ENCODE measurements at regions not wholly inside any gene's neighbourhood (a gene's known extent, or its start where the extent isn't known, plus 50 kb on each side); places are given as distances from the start of the nearest gene placed in this dataset.
"Not testable (repeated sequence)": the region's sequence is repeated elsewhere in the genome, so short reads cannot be mapped to it uniquely, and the experiment has no call there.

GRCh38 chr7:123341102-123341501 is 141.3 kb upstream of the SLC13A1 start:
- no peaks in the 10 kb centered on the region for H3K4me1 ChIP-seq
- H3K36me3 ChIP-seq: no peaks in the 10 kb centered on the region
- no peak for DNase-seq (ENCODE audit: low spot score)
- no peak overlapping the region for H3K4me3 ChIP-seq
- no peak for TF ChIP-seq CTCF (IDR thresholded peaks at IDR 0.05)
- no peak overlapping the region for H3K27ac ChIP-seq
- H3K9me3 ChIP-seq: no peaks in the 10 kb centered on the region
- H3K27me3 ChIP-seq: no peaks in the 10 kb centered on the region

- no peak overlapping the region for H3K27ac ChIP-seq
- no peak for TF ChIP-seq CTCF (IDR thresholded peaks at IDR 0.05)
Measured at GRCh38 chr7:123338688-123339087, 138.9 kb upstream of the SLC13A1 start.

GRCh38 chr7:123329988-123330643 is 130.3 kb upstream of the SLC13A1 start:
- no peaks in the 10 kb centered on the region for H3K27me3 ChIP-seq
- H3K27ac ChIP-seq: no peak overlapping the region
- no peak overlapping the region for H3K4me3 ChIP-seq
- DNase-seq (ENCODE audit: low spot score): no peak
- no peaks in the 10 kb centered on the region for H3K4me1 ChIP-seq
- peaks cover 0 to 13% of the 10 kb centered on the region in 2 donors for H3K9me3 ChIP-seq
- no peak for TF ChIP-seq CTCF (IDR thresholded peaks at IDR 0.05)
- H3K36me3 ChIP-seq: no peaks in the 10 kb centered on the region

More at GRCh38 chr7:123338688-123339087, 138.9 kb upstream of the SLC13A1 start:
- Histone ChIP-seq H3K36me3 (no peaks in the 10 kb centered on the region), H3K4me3 (no peak overlapping the region), H3K9me3 (no peaks in the 10 kb centered on the region), H3K4me1 (no peaks in the 10 kb centered on the region), H3K27me3 (no peaks in the 10 kb centered on the region)
- DNase-seq (ENCODE audit: low spot score): no peak

GRCh38 chr7:123327661-123328060 is 127.9 kb upstream of the SLC13A1 start:
- TF ChIP-seq CTCF (IDR thresholded peaks at IDR 0.05): no peak
- Histone ChIP-seq H3K9me3 (peaks cover 0 to 16% of the 10 kb centered on the region in 2 donors), H3K27ac (no peak overlapping the region), H3K36me3 (no peaks in the 10 kb centered on the region), H3K27me3 (no peaks in the 10 kb centered on the region), H3K4me3 (no peak overlapping the region), H3K4me1 (no peaks in the 10 kb centered on the region)
- DNase-seq (ENCODE audit: low spot score): no peak

- Histone ChIP-seq H3K27ac (no peak overlapping the region), H3K27me3 (no peaks in the 10 kb centered on the region), H3K4me3 (no peak overlapping the region), H3K4me1 (no peaks in the 10 kb centered on the region), H3K9me3 (peaks cover 0 to 11% of the 10 kb centered on the region in 2 donors), H3K36me3 (no peaks in the 10 kb centered on the region)
- no peak for DNase-seq (ENCODE audit: low spot score)
- no peak for TF ChIP-seq CTCF (IDR thresholded peaks at IDR 0.05)
Measured at GRCh38 chr7:123324283-123324682, 124.5 kb upstream of the SLC13A1 start.

- H3K36me3 ChIP-seq: no peaks in the 10 kb centered on the region
- no peak for TF ChIP-seq CTCF (IDR thresholded peaks at IDR 0.05)
- no peaks in the 10 kb centered on the region for H3K4me1 ChIP-seq
- H3K27ac ChIP-seq: no peak overlapping the region
- peaks cover 0 to 11% of the 10 kb centered on the region in 2 donors for H3K9me3 ChIP-seq
- H3K4me3 ChIP-seq: no peak overlapping the region
- H3K27me3 ChIP-seq: no peaks in the 10 kb centered on the region
- no peak for DNase-seq (ENCODE audit: low spot score)
Measured at GRCh38 chr7:123323689-123324088, 123.9 kb upstream of the SLC13A1 start.

- not testable (repeated sequence) for H3K4me1 ChIP-seq; H3K27ac ChIP-seq; DNase-seq (ENCODE audit: low spot score); H3K36me3 ChIP-seq; H3K4me3 ChIP-seq; H3K27me3 ChIP-seq
- H3K9me3 ChIP-seq: peaks cover 0 to 11% of the 10 kb centered on the region in 2 donors
Measured at GRCh38 chr7:123321578-123321977, 121.8 kb upstream of the SLC13A1 start.

Data from right atrium auricular region (tissue), 2 donors.